K562 (cell line): ENCODE measurements at regions not wholly inside any gene's neighbourhood (a gene's known extent, or its start where the extent isn't known, plus 50 kb on each side); places are given as distances from the start of the nearest gene placed in this dataset.

Experiments used
- ATAC-seq: fragments of 200-7000 bp; cut with Tn5 transposase; 3 replicates; pipeline ENCODE4 v1.9.1; 2020; ENCODE audit warnings: moderate library complexity
- BruUV-seq: library from RNA; stranded (reverse); fragments of 400-500 nt; replicated peaks from 2 replicates; lab custom pipeline; 2021; lab: Mats Ljungman, UMichigan
- CTCF ChIA-PET: fragments of 300-600 bp; formaldehyde crosslinking; extraction: SDS; loops from one replicate; lab custom pipeline; 2021; ENCODE audit warnings: low intra/inter-chr PET ratio; lab: Yijun Ruan, JAX
- POLR2A ChIA-PET: fragments of 300-600, 350-650 bp; sonication (Branson Sonifier 250); formaldehyde crosslinking; extraction: SDS; loops from one replicate; lab custom pipeline; 2021; ENCODE audit warnings: antibody characterized with exemption, inconsistent platforms; lab: Yijun Ruan, JAX
- DNase-seq, 4 experiments: peaks; one replicate each; pipeline versions ENCODE4 v3.0.0 to v3.0.0-alpha.2; 2011 to 2018; ENCODE audit warnings: low spot score in 3 of 4, mixed read lengths in 3 of 4; ENCODE audit errors: extremely low read depth in 1 of 4
- FAIRE-seq: peaks from 2 replicates; lab custom pipeline; 2011; peaks lifted over from hg19 to GRCh38; lab: Jason Lieb, UNC
- H2AFZ ChIP-seq: 2 replicates; pipeline ENCODE4 v1.6.0; 2011; ENCODE audit warnings: low read depth, low read length, control low read depth, inconsistent platforms
- H3K27ac ChIP-seq: fragments of 200-600 bp; 3 replicates; pipeline ENCODE4 v1.8.0; 2011; ENCODE audit warnings: low read depth, mild to moderate bottlenecking, control low read depth, inconsistent platforms, low read length, moderate library complexity, mixed read lengths; ENCODE audit errors: extremely low read depth
- H3K27me3 ChIP-seq, 2 experiments: fragments of 300-600 bp in 1 of 2; 2 replicates in 1 of 2; 3 replicates in 1 of 2; pipeline versions ENCODE4 v1.6.0 to v1.8.0; 2011; ENCODE audit warnings: inconsistent platforms in 2 of 2, low read length in 2 of 2, mild to moderate bottlenecking in 1 of 2, mixed read lengths in 1 of 2, moderate library complexity in 1 of 2; ENCODE audit not compliant: control insufficient read depth in 2 of 2, insufficient read depth in 2 of 2
- H3K36me3 ChIP-seq: fragments of 300-600 bp; 3 replicates; pipeline ENCODE4 v1.8.0; 2011; ENCODE audit warnings: mild to moderate bottlenecking, low read length, inconsistent platforms; ENCODE audit not compliant: control insufficient read depth, insufficient read depth
- H3K4me1 ChIP-seq, 2 experiments: fragments of 200-600 bp in 1 of 2; replicated peaks in 1 of 2; 2 replicates in 1 of 2; 3 replicates in 1 of 2; pipeline versions ENCODE4 v1.5.1 to v1.8.0; 2011; ENCODE audit warnings: inconsistent platforms in 2 of 2, low read length in 2 of 2, mild to moderate bottlenecking in 1 of 2, mixed read lengths in 1 of 2, moderate library complexity in 1 of 2; ENCODE audit not compliant: control insufficient read depth in 2 of 2, insufficient read depth in 2 of 2
- H3K4me2 ChIP-seq: 2 replicates; pipeline ENCODE4 v1.6.1; 2011; ENCODE audit warnings: low read length, control low read depth, inconsistent platforms, mixed read lengths; ENCODE audit not compliant: insufficient read depth
- H3K4me3 ChIP-seq: fragments of 200-600 bp; sonication (generic), shearing (Covaris generic); 2 replicates; pipeline ENCODE4 v1.5.1; 2016; ENCODE audit warnings: control low read depth, inconsistent platforms
- H3K79me2 ChIP-seq: fragments of 200-600 bp; 3 replicates; pipeline ENCODE4 v1.8.0; 2011; ENCODE audit warnings: low read length, inconsistent platforms; ENCODE audit not compliant: control insufficient read depth, insufficient read depth
- H3K9ac ChIP-seq, 2 experiments: 2 replicates each; pipeline versions ENCODE4 v1.6.0 to v1.6.1; 2011; ENCODE audit warnings: low read depth in 2 of 2, low read length in 2 of 2, control low read depth in 1 of 2, inconsistent platforms in 1 of 2, mild to moderate bottlenecking in 1 of 2, mixed read lengths in 1 of 2; ENCODE audit not compliant: insufficient read depth in 1 of 2
- H3K9me1 ChIP-seq: one replicate; pipeline ENCODE4 v1.6.0; 2011; ENCODE audit warnings: inconsistent platforms, mild to moderate bottlenecking, low read length, moderate library complexity; ENCODE audit not compliant: control insufficient read depth, insufficient read depth
- H3K9me3 ChIP-seq: replicated peaks from 2 replicates; pipeline ENCODE4 v1.5.1; 2011; ENCODE audit warnings: low read depth, low read length, inconsistent platforms; ENCODE audit not compliant: control insufficient read depth, insufficient read depth
- H4K20me1 ChIP-seq: replicated peaks from 2 replicates; pipeline ENCODE4 v1.6.1; 2011; ENCODE audit warnings: low read length, inconsistent platforms, mixed read lengths; ENCODE audit not compliant: control insufficient read depth, insufficient read depth
- CHCHD3 ChIP-seq: fragments of 250-450 bp; sonication (Bioruptor Pico); IDR thresholded peaks from 2 replicates; pipeline ENCODE4 v2.1.2; 2022; ENCODE audit warnings: mild to moderate bottlenecking
- FOXA1 ChIP-seq: fragments of 450-650 bp; IDR thresholded peaks from 2 replicates; pipeline ENCODE4 v1.6.1; 2016; ENCODE audit warnings: mild to moderate bottlenecking, borderline replicate concordance
- FOXK1 ChIP-seq: sonication (generic); formaldehyde crosslinking; IDR thresholded peaks from 2 replicates; pipeline ENCODE4 v1.8.0; 2022; ENCODE audit warnings: missing genetic modification reagents, mild to moderate bottlenecking, borderline replicate concordance
- MECOM ChIP-seq: fragments of 250-450 bp; sonication (Bioruptor Pico); IDR thresholded peaks from 2 replicates; pipeline ENCODE4 v1.8.0; 2022; ENCODE audit warnings: inconsistent platforms
- NR3C1 ChIP-seq: sonication (generic); formaldehyde crosslinking; IDR thresholded peaks from 2 replicates; pipeline ENCODE4 v1.8.1; 2022; ENCODE audit warnings: missing genetic modification reagents
- POLR2H ChIP-seq: IDR thresholded peaks from 2 replicates; pipeline ENCODE4 v1.6.1; 2016; ENCODE audit warnings: missing genetic modification characterization, low read depth, mild to moderate bottlenecking, control low read depth, missing compliant biosample characterization, moderate library complexity
- SIN3B ChIP-seq: fragments of 450-650 bp; IDR thresholded peaks from 2 replicates; pipeline ENCODE4 v1.6.1; 2017; ENCODE audit warnings: low read depth, mild to moderate bottlenecking, moderate library complexity
- WGBS: fragments of 100-300 bp; shearing (Covaris generic); methylation state at CpG from one replicate; pipeline ENCODE4 v1.1.6; 2016; ENCODE audit warnings: low coverage, mixed read lengths; ENCODE audit not compliant: insufficient coverage; ENCODE audit errors: missing lambda C conversion rate; 5-methylcytosine and 5-hydroxymethylcytosine counted together
- in situ Hi-C: fragments of 300-500 bp; cut with MboI; formaldehyde crosslinking; loops from 4 replicates; pipeline ENCODE4 v1.15.0; 2018; ENCODE audit warnings: inconsistent platforms, mixed read lengths
- intact Hi-C: fragments of 100-400 bp; cut with micrococcal nuclease; formaldehyde crosslinking; loops from 2 replicates; pipeline ENCODE4 v1.14.2; 2022
- TF ChIP-seq, protein P1 (sequence below): sonication (generic); formaldehyde crosslinking; IDR thresholded peaks from 2 replicates; pipeline ENCODE4 v1.8.0; 2022; ENCODE audit warnings: mild to moderate bottlenecking, low read depth, missing genetic modification reagents

DNA sequence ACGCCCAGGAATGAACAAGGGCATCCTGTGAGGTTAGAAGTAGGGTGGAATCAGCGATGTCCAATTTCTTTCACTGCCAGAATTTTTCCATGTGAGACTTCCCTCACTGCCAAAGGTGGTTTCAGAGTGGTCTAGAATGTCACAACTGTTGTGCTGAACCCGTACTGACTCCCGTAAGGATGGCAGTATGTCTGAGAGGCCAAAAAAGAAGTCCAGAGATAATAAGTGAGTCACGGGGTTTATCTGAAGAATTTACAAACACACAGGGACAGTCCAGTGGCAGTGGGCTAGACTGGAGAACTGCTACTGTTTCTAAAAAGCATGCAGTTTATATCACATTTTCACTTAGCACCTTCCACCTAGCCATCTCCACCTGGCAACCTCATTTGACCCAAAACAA is 160.6 kb upstream of the ATP10A start (continued):
- TF ChIP-seq, protein P1, sequence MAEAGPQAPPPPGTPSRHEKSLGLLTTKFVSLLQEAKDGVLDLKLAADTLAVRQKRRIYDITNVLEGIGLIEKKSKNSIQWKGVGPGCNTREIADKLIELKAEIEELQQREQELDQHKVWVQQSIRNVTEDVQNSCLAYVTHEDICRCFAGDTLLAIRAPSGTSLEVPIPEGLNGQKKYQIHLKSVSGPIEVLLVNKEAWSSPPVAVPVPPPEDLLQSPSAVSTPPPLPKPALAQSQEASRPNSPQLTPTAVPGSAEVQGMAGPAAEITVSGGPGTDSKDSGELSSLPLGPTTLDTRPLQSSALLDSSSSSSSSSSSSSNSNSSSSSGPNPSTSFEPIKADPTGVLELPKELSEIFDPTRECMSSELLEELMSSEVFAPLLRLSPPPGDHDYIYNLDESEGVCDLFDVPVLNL (CRISPR knock-in tag) = no peak
- TF ChIP-seq FOXK1 (CRISPR knock-in tag) (no peak), SIN3B (no peak), FOXA1 (no peak)
- TF ChIP-seq, all 486 proteins: peak for 0

DNA sequence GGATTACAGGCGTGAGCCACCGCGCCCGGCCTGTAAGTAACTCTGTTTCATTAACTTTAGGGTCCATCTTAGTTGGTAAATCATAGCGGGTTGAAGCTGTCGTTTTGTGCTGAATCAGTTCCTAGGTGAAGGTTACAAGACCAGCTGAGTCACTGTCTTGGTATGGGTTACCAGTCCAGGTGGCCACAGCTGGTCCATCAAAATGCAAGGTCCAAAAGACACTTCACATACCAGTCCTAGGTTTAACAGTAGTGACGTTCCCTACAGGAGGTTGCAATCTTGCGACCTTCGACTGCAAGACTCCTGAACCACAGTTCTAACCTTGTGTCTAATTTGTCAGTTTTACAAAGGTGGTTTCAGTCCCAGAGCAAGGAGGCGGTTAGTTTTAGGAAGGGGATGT is 160.1 kb upstream of the ATP10A start:
- in situ Hi-C loops = no loop called here

More for the DNA sequence above, 160.1 kb upstream of the ATP10A start:
- DNase-seq = no peak
- no TSS peak for BruUV-seq
- H2AFZ ChIP-seq = no peak overlapping the region
- H3K27me3 ChIP-seq = no peaks in the 10 kb centered on the region; a peak in 2 of 5 replicates
- H3K27ac ChIP-seq = no peak overlapping the region
- H3K9ac ChIP-seq = no peak overlapping the region
- no peak overlapping the region for H3K4me2 ChIP-seq
- H3K9me1 ChIP-seq = no peaks in the 10 kb centered on the region
- no peaks in the 10 kb centered on the region for H3K36me3 ChIP-seq
- no peaks in the 10 kb centered on the region for H3K79me2 ChIP-seq
- H4K20me1 ChIP-seq = no peaks in the 10 kb centered on the region
- WGBS = 9% methylated on average over 10 of the region's 10 CpGs
- no peak for FAIRE-seq
- intact Hi-C loops = no loop called here
- POLR2A ChIA-PET = interaction anchor here (0.7 kb wide), 1 partner anchor 13 kb away, joined by 3 read pairs; no protein-coding TSS in a partner anchor
- CTCF ChIA-PET = no interaction called here
- TF ChIP-seq MECOM (no peak), NR3C1 (CRISPR knock-in tag) (no peak), CHCHD3 (CRISPR knock-in tag) (no peak), POLR2H (tag) (no peak)
- H3K9me3 ChIP-seq = no peaks in the 10 kb centered on the region
- ATAC-seq = no peak
- no peak overlapping the region for H3K4me3 ChIP-seq
- no peaks in the 10 kb centered on the region for H3K4me1 ChIP-seq
